MCF 10A (cell line): ENCODE measurements at regions not wholly inside any gene's neighbourhood (a gene's known extent, or its start where the extent isn't known, plus 50 kb on each side); places are given as distances from the start of the nearest gene placed in this dataset.

ENCODE experiments used
- BruUV-seq: library from RNA; stranded (reverse); fragments of 400-500 nt; replicated peaks from 2 replicates; lab custom pipeline; 2021; lab: Mats Ljungman, UMichigan
- CTCF ChIA-PET: fragments of 300-600 bp; sonication (Branson Sonifier 250); formaldehyde crosslinking; extraction: SDS; loops from one replicate; lab custom pipeline; 2021; ENCODE audit warnings: antibody characterized with exemption, inconsistent platforms; lab: Yijun Ruan, JAX
- POLR2A ChIA-PET: fragments of 300-600, 350-650 bp; sonication (Branson Sonifier 250); formaldehyde crosslinking; extraction: SDS; loops from one replicate; lab custom pipeline; 2020; ENCODE audit warnings: antibody characterized with exemption, inconsistent platforms; lab: Yijun Ruan, JAX
- DNase-seq: peaks from one replicate; pipeline ENCODE4 v3.0.0-alpha.2; 2018; ENCODE audit not compliant: unreplicated experiment
- H3K27ac Mint-ChIP-seq: one replicate; pipeline ENCODE4 v1.8.0; 2022; ENCODE audit warnings: mild to moderate bottlenecking, low read depth, mixed read lengths; ENCODE audit not compliant: unreplicated experiment
- H3K27me3 Mint-ChIP-seq: one replicate; pipeline ENCODE4 v1.8.0; 2022; ENCODE audit warnings: mixed read lengths; ENCODE audit not compliant: insufficient read depth, unreplicated experiment
- H3K36me3 Mint-ChIP-seq: one replicate; pipeline ENCODE4 v1.8.0; 2022; ENCODE audit warnings: mild to moderate bottlenecking, moderate library complexity, mixed read lengths; ENCODE audit not compliant: insufficient read depth, unreplicated experiment
- H3K4me1 Mint-ChIP-seq: one replicate; pipeline ENCODE4 v1.8.0; 2022; ENCODE audit warnings: mixed read lengths; ENCODE audit not compliant: insufficient read depth, unreplicated experiment
- H3K4me3 Mint-ChIP-seq: one replicate; pipeline ENCODE4 v1.8.0; 2022; ENCODE audit warnings: mild to moderate bottlenecking, moderate library complexity, mixed read lengths; ENCODE audit not compliant: unreplicated experiment
- H3K9me3 Mint-ChIP-seq: one replicate; pipeline ENCODE4 v1.8.0; 2022; ENCODE audit warnings: mixed read lengths; ENCODE audit not compliant: unreplicated experiment
- CTCF ChIP-seq: fragments of 200-600 bp; IDR thresholded peaks from one replicate; pipeline ENCODE4 v1.8.0; 2022; ENCODE audit warnings: antibody characterized with exemption, mild to moderate bottlenecking; ENCODE audit not compliant: unreplicated experiment
- intact Hi-C: fragments of 100-400 bp; cut with micrococcal nuclease; formaldehyde crosslinking; loops from 2 replicates; pipeline ENCODE4 v1.14.1; 2022

GRCh38 chr12:69007101-69007854, 74.3 kb upstream of the CPM start:
- Mint-ChIP-seq H3K27me3 (no peaks in the 10 kb centered on the region), H3K4me1 (peaks cover 24% of the 10 kb centered on the region), H3K27ac (peak overlapping the region; percentile 82), H3K4me3 (peak overlapping the region; percentile 39), H3K36me3 (no peaks in the 10 kb centered on the region), H3K9me3 (no peaks in the 10 kb centered on the region)
- POLR2A ChIA-PET = interaction anchor here (1.2 to 3.8 kb wide), 11 partner anchors 9 to 140 kb away, joined by 3 to 62 read pairs (median 5); no protein-coding TSS in a partner anchor
- BruUV-seq = no TSS peak
- CTCF ChIA-PET = interaction anchor here (1.0 to 2.0 kb wide), 4 partner anchors 8 to 62 kb away, joined by 3 to 10 read pairs (median 6); no protein-coding TSS in a partner anchor
- no peak for TF ChIP-seq CTCF
- intact Hi-C loops = no loop called here
- DNase-seq = peak; percentile 53

DNA sequence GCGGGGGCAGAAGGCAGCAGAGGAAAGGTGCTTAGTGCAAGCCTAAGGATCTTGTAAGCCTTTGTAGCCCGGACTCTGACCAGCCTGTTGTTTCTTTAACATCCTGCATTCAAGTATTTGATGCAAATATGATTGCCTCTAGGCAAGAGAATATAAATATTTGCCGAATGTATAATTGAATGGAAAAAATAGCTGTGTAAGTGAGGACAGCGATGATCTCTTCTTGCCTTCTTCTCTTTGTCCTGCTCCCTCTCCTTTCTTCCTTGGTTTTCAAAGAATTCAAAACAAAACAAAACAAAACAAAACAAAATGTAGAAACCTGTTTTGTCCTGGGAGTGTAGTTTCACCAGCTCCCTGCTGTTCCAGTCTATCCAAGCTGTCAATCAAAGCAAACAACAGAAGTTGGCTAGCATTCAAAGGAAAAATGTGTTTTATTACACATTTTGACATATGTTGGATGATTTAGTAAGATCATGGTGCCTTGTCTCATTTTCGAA, 74.9 kb upstream of the CPM start:
- Mint-ChIP-seq H3K4me3 (peak overlapping the region; percentile 39), H3K27me3 (no peaks in the 10 kb centered on the region), H3K9me3 (no peaks in the 10 kb centered on the region), H3K36me3 (no peaks in the 10 kb centered on the region), H3K4me1 (peaks cover 24% of the 10 kb centered on the region), H3K27ac (peak overlapping the region; percentile 82)
- intact Hi-C loops = no loop called here
- ChIA-PET CTCF (interaction anchor here (1.0 to 2.0 kb wide), 5 partner anchors 8 to 62 kb away, joined by 3 to 10 read pairs (median 6); no protein-coding TSS in a partner anchor), POLR2A (interaction anchor here (1.0 to 3.8 kb wide), 14 partner anchors 9 to 140 kb away, joined by 3 to 62 read pairs (median 4); no protein-coding TSS in a partner anchor)
- no TSS peak for BruUV-seq
- DNase-seq = peak; percentile 65
- TF ChIP-seq CTCF = no peak

DNA sequence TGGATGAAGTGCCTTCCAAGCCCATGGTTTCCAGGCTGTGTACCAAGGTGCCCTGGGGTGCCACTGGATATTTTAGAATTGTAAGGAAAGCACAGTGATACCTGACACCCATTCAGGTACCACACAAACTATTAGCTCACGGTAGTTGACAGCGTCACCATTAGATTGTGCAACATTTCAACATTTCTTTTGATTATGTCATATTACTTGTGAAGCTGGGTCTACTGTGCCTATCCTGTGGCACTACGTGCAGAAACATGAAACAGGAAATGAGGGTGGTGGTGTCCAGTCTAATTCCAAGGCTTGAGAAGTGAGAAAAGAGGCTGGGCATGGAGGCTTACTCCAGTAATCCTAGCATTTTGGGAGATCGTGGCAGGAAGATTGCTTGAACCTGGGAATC, 75.5 kb upstream of the CPM start:
- H3K9me3 Mint-ChIP-seq = no peaks in the 10 kb centered on the region
- peak; percentile 93 for DNase-seq
- CTCF ChIA-PET = interaction anchor here (0.9 to 2.0 kb wide), 6 partner anchors 9 to 66 kb away, joined by 4 to 10 read pairs (median 6); no protein-coding TSS in a partner anchor
- H3K27ac Mint-ChIP-seq = peak overlapping the region; percentile 82
- POLR2A ChIA-PET = interaction anchor here (1.0 to 3.8 kb wide), 13 partner anchors 8 to 141 kb away, joined by 3 to 62 read pairs (median 5); no protein-coding TSS in a partner anchor
- no peaks in the 10 kb centered on the region for H3K27me3 Mint-ChIP-seq
- BruUV-seq = no TSS peak
- TF ChIP-seq CTCF = no peak
- H3K4me3 Mint-ChIP-seq = peak overlapping the region; percentile 13
- intact Hi-C loops = no loop called here
- H3K4me1 Mint-ChIP-seq = peaks cover 24% of the 10 kb centered on the region
- no peaks in the 10 kb centered on the region for H3K36me3 Mint-ChIP-seq

- DNase-seq = no peak
- H3K9me3 Mint-ChIP-seq = no peaks in the 10 kb centered on the region
- peaks cover 2% of the 10 kb centered on the region for H3K4me1 Mint-ChIP-seq
- BruUV-seq = no TSS peak
- H3K27ac Mint-ChIP-seq = no peak overlapping the region
- ChIA-PET POLR2A (interaction anchor here (1.1 to 2.4 kb wide), 2 partner anchors 10 to 103 kb away, joined by 3 to 11 read pairs; no protein-coding TSS in a partner anchor), CTCF (interaction anchor here (0.6 to 0.7 kb wide), 2 partner anchors 116 to 206 kb away, joined by 3 to 5 read pairs; no protein-coding TSS in a partner anchor)
- TF ChIP-seq CTCF = no peak
- intact Hi-C loops = no loop called here
- H3K4me3 Mint-ChIP-seq = no peak overlapping the region
- H3K36me3 Mint-ChIP-seq = no peaks in the 10 kb centered on the region
- no peaks in the 10 kb centered on the region for H3K27me3 Mint-ChIP-seq
Measured at GRCh38 chr12:69014047-69014446, 81.1 kb upstream of the CPM start.
